Suprapubic skin (tissue), 4 donors: ENCODE measurements at regions not wholly inside any gene's neighbourhood (a gene's known extent, or its start where the extent isn't known, plus 50 kb on each side); places are given as distances from the start of the nearest gene placed in this dataset.

Experiments used
- EP300 ChIP-seq: sonication (generic); formaldehyde crosslinking; IDR thresholded peaks from one replicate; pipeline ENCODE4 v1.6.1; 2017; ENCODE audit warnings: antibody characterized with exemption
- POLR2AphosphoS5 ChIP-seq, 3 donors: sonication (generic); formaldehyde crosslinking; IDR thresholded peaks; one replicate each; pipeline ENCODE4 v1.6.1; 2017; ENCODE audit warnings: antibody characterized with exemption in 3 of 3
- TF ChIP-seq, protein P1 (sequence below), 2 donors: fragments of 200-600 bp in 1 of 2; fragments of 450-650 bp in 1 of 2; sonication (generic) in 1 of 2; IDR thresholded peaks; one replicate each; pipeline ENCODE4 v1.5.1; 2016 to 2019; ENCODE audit warnings: antibody characterized with exemption in 2 of 2, mild to moderate bottlenecking in 1 of 2, moderate library complexity in 1 of 2

DNA sequence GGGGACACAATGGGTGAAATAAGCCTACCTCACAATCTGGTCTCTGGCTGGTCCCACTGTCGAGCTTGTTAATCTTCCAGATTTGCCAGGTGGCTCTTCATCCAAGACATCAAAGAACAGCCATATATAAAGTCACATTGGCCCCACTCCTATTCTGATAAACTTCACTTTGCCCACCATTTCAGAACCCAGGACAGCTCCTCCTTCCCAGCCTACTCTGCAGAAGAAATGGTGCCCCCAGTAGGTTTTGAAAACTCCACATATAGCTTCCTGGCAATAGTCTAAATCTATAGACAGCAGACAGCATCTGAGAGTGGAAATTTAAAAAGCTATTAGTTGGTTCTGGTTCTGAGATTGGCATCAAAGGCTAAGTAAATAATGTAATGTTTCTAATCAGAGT lies 143.1 kb upstream of the PCSK2 start:
- TF ChIP-seq EP300 (no peak), POLR2AphosphoS5 (IDR thresholded peaks at IDR 0.05) (no peak)
- TF ChIP-seq, protein P1, sequence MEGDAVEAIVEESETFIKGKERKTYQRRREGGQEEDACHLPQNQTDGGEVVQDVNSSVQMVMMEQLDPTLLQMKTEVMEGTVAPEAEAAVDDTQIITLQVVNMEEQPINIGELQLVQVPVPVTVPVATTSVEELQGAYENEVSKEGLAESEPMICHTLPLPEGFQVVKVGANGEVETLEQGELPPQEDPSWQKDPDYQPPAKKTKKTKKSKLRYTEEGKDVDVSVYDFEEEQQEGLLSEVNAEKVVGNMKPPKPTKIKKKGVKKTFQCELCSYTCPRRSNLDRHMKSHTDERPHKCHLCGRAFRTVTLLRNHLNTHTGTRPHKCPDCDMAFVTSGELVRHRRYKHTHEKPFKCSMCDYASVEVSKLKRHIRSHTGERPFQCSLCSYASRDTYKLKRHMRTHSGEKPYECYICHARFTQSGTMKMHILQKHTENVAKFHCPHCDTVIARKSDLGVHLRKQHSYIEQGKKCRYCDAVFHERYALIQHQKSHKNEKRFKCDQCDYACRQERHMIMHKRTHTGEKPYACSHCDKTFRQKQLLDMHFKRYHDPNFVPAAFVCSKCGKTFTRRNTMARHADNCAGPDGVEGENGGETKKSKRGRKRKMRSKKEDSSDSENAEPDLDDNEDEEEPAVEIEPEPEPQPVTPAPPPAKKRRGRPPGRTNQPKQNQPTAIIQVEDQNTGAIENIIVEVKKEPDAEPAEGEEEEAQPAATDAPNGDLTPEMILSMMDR (IDR thresholded peaks at IDR 0.05), result no peak
